Adrenal gland (tissue), 9 donors: ENCODE measurements at regions not wholly inside any gene's neighbourhood (a gene's known extent, or its start where the extent isn't known, plus 50 kb on each side); places are given as distances from the start of the nearest gene placed in this dataset.

Experiments used
- DNase-seq, 7 donors: peaks; one replicate each; pipeline ENCODE4 v3.0.0-alpha.2; 2019 to 2020
- H3K27ac ChIP-seq, 5 donors: fragments of 200-600 bp; sonication (generic) in 4 of 5; 1 replicate in 3 of 5; 2 replicates in 2 of 5; pipeline versions ENCODE4 v1.5.1 to v1.8.0; 2016 to 2020; ENCODE audit warnings: mild to moderate bottlenecking in 1 of 5
- H3K27me3 ChIP-seq: fragments of 200-600 bp; 2 replicates; pipeline ENCODE4 v1.8.0; 2021
- H3K36me3 ChIP-seq, 2 donors: fragments of 200-600 bp; replicated peaks in 1 of 2; 1 replicate in 1 of 2; 2 replicates in 1 of 2; pipeline versions ENCODE4 v1.5.1 to v1.8.0; 2018 to 2022
- H3K4me1 ChIP-seq, 2 donors: fragments of 200-600 bp; replicated peaks in 1 of 2; 1 replicate in 1 of 2; 2 replicates in 1 of 2; pipeline versions ENCODE4 v1.5.1 to v1.8.0; 2018 to 2021
- H3K4me3 ChIP-seq, 4 donors: fragments of 200-600 bp; sonication (generic) in 3 of 4; one replicate each; pipeline ENCODE4 v1.5.1; 2016 to 2018
- H3K9me3 ChIP-seq, 3 donors: fragments of 200-600 bp; sonication (generic) in 1 of 3; replicated peaks in 1 of 3; 1 replicate in 2 of 3; 2 replicates in 1 of 3; pipeline versions ENCODE4 v1.5.1 to v1.8.0; 2016 to 2021
- CTCF ChIP-seq, 6 experiments: fragments of 450-650 bp in 4 of 6; fragments of 200-600 bp in 2 of 6; sonication (generic) in 1 of 6; IDR thresholded peaks; 1 replicate in 5 of 6; 2 replicates in 1 of 6; pipeline versions ENCODE4 v1.5.1 to v1.8.0; 2016 to 2021; ENCODE audit warnings: antibody characterized with exemption in 6 of 6, mild to moderate bottlenecking in 2 of 6, moderate library complexity in 1 of 6
- POLR2A ChIP-seq, 2 donors: fragments of 450-650 bp; IDR thresholded peaks; one replicate each; pipeline ENCODE4 v1.6.1; 2017; ENCODE audit warnings: antibody characterized with exemption in 2 of 2, mild to moderate bottlenecking in 2 of 2, moderate library complexity in 1 of 2
- WGBS, 4 donors: extraction: QIAGEN DNeasy Blood & Tissue Kit in 2 of 4; methylation state at CpG; one replicate each; pipeline versions ENCODE4 v1.1.5 to v1.1.7; 2013 to 2017; 5-methylcytosine and 5-hydroxymethylcytosine counted together
- intact Hi-C, 2 donors: fragments of 100-400 bp; cut with DNase I; formaldehyde crosslinking; loops; one replicate each; pipeline versions ENCODE4 v1.14.1 to v1.15.0; 2022 to 2023
- donor health status: healthy with polysubstance abuse.
- donor health status: Bipolar disorder and iron deficiency.
- donor health status: DM: yes; HTN: yes; CAD: no.
- donor health status: DM: no; HTN: no; CAD: no.
- donor health status: DM: no; HTN: no; CAD: no.

- intact Hi-C loops = no loop called here
- H3K36me3 ChIP-seq = no peaks in the 10 kb centered on the region
- no peaks in the 10 kb centered on the region for H3K27me3 ChIP-seq
- DNase-seq = no peak
- no peaks in the 10 kb centered on the region for H3K9me3 ChIP-seq
- no peaks in the 10 kb centered on the region for H3K4me1 ChIP-seq
- no peak overlapping the region for H3K4me3 ChIP-seq
- H3K27ac ChIP-seq = no peak overlapping the region
- TF ChIP-seq CTCF (IDR thresholded peaks at IDR 0.05) = no peak
- TF ChIP-seq POLR2A (IDR thresholded peaks at IDR 0.05) = no peak
- WGBS, 4 donors = 64 to 89% (median 73%) methylated on average over 1 of the region's 1 CpG
Measured at GRCh38 chr17:12316021-12316420, 295.3 kb downstream of the MAP2K4 start.

- TF ChIP-seq CTCF (IDR thresholded peaks at IDR 0.05) = no peak
- TF ChIP-seq POLR2A (IDR thresholded peaks at IDR 0.05) = no peak
- no peak for DNase-seq
Measured at GRCh38 chr17:12318571-12319266, 298.0 kb downstream of the MAP2K4 start.

GRCh38 chr17:12320286-12320685, 299.6 kb downstream of the MAP2K4 start:
- WGBS, 4 donors = 45 to 57% (median 53%) methylated on average over 4 of the region's 4 CpGs
- no peak for TF ChIP-seq POLR2A (IDR thresholded peaks at IDR 0.05)
- intact Hi-C loops = no loop called here
- H3K36me3 ChIP-seq = no peaks in the 10 kb centered on the region
- H3K27ac ChIP-seq = no peak overlapping the region
- H3K9me3 ChIP-seq = no peaks in the 10 kb centered on the region
- no peak for DNase-seq
- H3K4me1 ChIP-seq = no peaks in the 10 kb centered on the region
- H3K27me3 ChIP-seq = no peaks in the 10 kb centered on the region
- H3K4me3 ChIP-seq = no peak overlapping the region

More at GRCh38 chr17:12318571-12319266, 298.0 kb downstream of the MAP2K4 start:
- no peak overlapping the region for H3K4me3 ChIP-seq
- H3K27ac ChIP-seq = peak overlapping the region in 1 of 5 donors; percentile 51
- H3K27me3 ChIP-seq = no peaks in the 10 kb centered on the region
- intact Hi-C loops = no loop called here
- WGBS, 4 donors = 60 to 66% (median 62%) methylated on average over 9 of the region's 9 CpGs
- H3K4me1 ChIP-seq = no peaks in the 10 kb centered on the region
- H3K36me3 ChIP-seq = no peaks in the 10 kb centered on the region
- no peaks in the 10 kb centered on the region for H3K9me3 ChIP-seq

GRCh38 chr17:12328204-12328603, 307.5 kb downstream of the MAP2K4 start:
- Histone ChIP-seq H3K4me1 (no peaks in the 10 kb centered on the region), H3K36me3 (no peaks in the 10 kb centered on the region), H3K9me3 (peaks cover 0 to 14% (median 0%) of the 10 kb centered on the region in 3 donors), H3K4me3 (no peak overlapping the region), H3K27me3 (no peaks in the 10 kb centered on the region), H3K27ac (no peak overlapping the region)
- TF ChIP-seq CTCF (IDR thresholded peaks at IDR 0.05) (no peak), POLR2A (IDR thresholded peaks at IDR 0.05) (no peak)
- intact Hi-C loops = no loop called here
- no peak for DNase-seq
- 76 to 82% (median 80%) methylated on average over 2 of the region's 2 CpGs for WGBS, 4 donors

- Histone ChIP-seq H3K36me3 (no peaks in the 10 kb centered on the region), H3K27me3 (no peaks in the 10 kb centered on the region), H3K4me1 (no peaks in the 10 kb centered on the region), H3K27ac (no peak overlapping the region), H3K9me3 (peaks cover 0 to 14% (median 0%) of the 10 kb centered on the region in 3 donors), H3K4me3 (no peak overlapping the region)
- no peak for TF ChIP-seq CTCF (IDR thresholded peaks at IDR 0.05)
- TF ChIP-seq POLR2A (IDR thresholded peaks at IDR 0.05) = no peak
- intact Hi-C loops = no loop called here
- DNase-seq = no peak
- WGBS, 4 donors = 70 to 86% (median 71%) methylated on average over 1 of the region's 1 CpG
Measured at GRCh38 chr17:12330456-12330855, 309.8 kb downstream of the MAP2K4 start.
